Brain microvascular endothelial cell (primary cell): ENCODE measurements at regions not wholly inside any gene's neighbourhood (a gene's known extent, or its start where the extent isn't known, plus 50 kb on each side); places are given as distances from the start of the nearest gene placed in this dataset.

Experiments used
- DNase-seq: peaks from one replicate; pipeline ENCODE4 v3.0.0-alpha.2; 2020
- H3K27ac ChIP-seq: fragments of 250-450 bp; sonication (Bioruptor Pico); 2 replicates; pipeline ENCODE4 v1.5.1; 2020; ENCODE audit warnings: mild to moderate bottlenecking, moderate library complexity
- H3K27me3 ChIP-seq: fragments of 250-450 bp; sonication (Bioruptor Pico); replicated peaks from 2 replicates; pipeline ENCODE4 v1.5.1; 2020; ENCODE audit warnings: mild to moderate bottlenecking
- H3K36me3 ChIP-seq: fragments of 250-450 bp; sonication (Bioruptor Pico); replicated peaks from 2 replicates; pipeline ENCODE4 v1.5.1; 2020; ENCODE audit warnings: mild to moderate bottlenecking
- H3K4me3 ChIP-seq: 2 replicates; pipeline ENCODE4 v1.5.1; 2011; ENCODE audit warnings: low read depth, mild to moderate bottlenecking, control low read depth, low read length, moderate library complexity
- CTCF ChIP-seq: IDR thresholded peaks from 2 replicates; pipeline ENCODE4 v1.5.1; 2011; ENCODE audit warnings: low read depth, mild to moderate bottlenecking, moderate library complexity, low read length, control low read depth, inconsistent platforms; ENCODE audit errors: missing control alignments
- in situ Hi-C: cut with HindIII; loops from 2 replicates; pipeline ENCODE4 v1.10.0; 2017; ENCODE audit warnings: low sequenced_read_pairs, low pct_ligation_motif_present

GRCh38 chr16:63373744-63374143 is 1337.5 kb upstream of the CDH8 start:
- Histone ChIP-seq H3K36me3 (no peaks in the 10 kb centered on the region), H3K4me3 (no peak overlapping the region), H3K27me3 (no peaks in the 10 kb centered on the region), H3K27ac (no peak overlapping the region)
- in situ Hi-C loops, result no loop called here
- DNase-seq, result no peak
- no peak for TF ChIP-seq CTCF

DNA sequence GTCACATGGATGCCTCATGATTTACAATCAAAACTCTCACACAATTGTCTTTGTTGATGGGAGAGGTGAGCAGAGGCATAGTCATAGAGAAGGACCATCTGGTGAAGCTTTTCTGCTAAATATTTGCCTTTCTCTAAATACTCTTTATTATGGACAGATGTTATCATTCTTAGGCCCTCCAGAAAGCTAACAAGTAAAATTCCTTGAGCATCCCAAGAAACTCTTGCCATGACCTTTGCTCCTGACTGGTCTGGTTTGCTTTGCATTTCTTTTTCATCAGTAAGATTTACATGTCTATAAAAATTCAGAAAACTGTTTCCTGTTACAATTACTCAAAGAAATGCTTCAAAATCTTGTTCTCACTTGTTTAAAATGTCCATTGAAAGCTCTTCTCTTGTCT is 1336.6 kb upstream of the CDH8 start:
- in situ Hi-C loops, result no loop called here
- no peaks in the 10 kb centered on the region for H3K27me3 ChIP-seq
- H3K4me3 ChIP-seq, result no peak overlapping the region
- H3K27ac ChIP-seq, result no peak overlapping the region
- TF ChIP-seq CTCF, result no peak
- H3K36me3 ChIP-seq, result no peaks in the 10 kb centered on the region
- DNase-seq, result no peak

- DNase-seq, result no peak
- in situ Hi-C loops, result no loop called here
- no peak overlapping the region for H3K4me3 ChIP-seq
- no peak overlapping the region for H3K27ac ChIP-seq
- H3K27me3 ChIP-seq, result no peaks in the 10 kb centered on the region
- no peak for TF ChIP-seq CTCF
- no peaks in the 10 kb centered on the region for H3K36me3 ChIP-seq
These were observed 1336.0 kb upstream of the CDH8 start for GRCh38 chr16:63372283-63372682.

GRCh38 chr16:63365649-63366304 is 1329.5 kb upstream of the CDH8 start:
- DNase-seq, result no peak

GRCh38 chr16:63363738-63364137 is 1327.5 kb upstream of the CDH8 start:
- no peaks in the 10 kb centered on the region for H3K27me3 ChIP-seq
- H3K4me3 ChIP-seq, result no peak overlapping the region
- no peak overlapping the region for H3K27ac ChIP-seq
- H3K36me3 ChIP-seq, result no peaks in the 10 kb centered on the region
- in situ Hi-C loops, result no loop called here
- no peak for DNase-seq
- TF ChIP-seq CTCF, result no peak

More at GRCh38 chr16:63365649-63366304, 1329.5 kb upstream of the CDH8 start:
- no peaks in the 10 kb centered on the region for H3K36me3 ChIP-seq
- TF ChIP-seq CTCF, result no peak
- in situ Hi-C loops, result no loop called here
- H3K27ac ChIP-seq, result no peak overlapping the region
- no peaks in the 10 kb centered on the region for H3K27me3 ChIP-seq
- no peak overlapping the region for H3K4me3 ChIP-seq

- Histone ChIP-seq H3K4me3 (no peak overlapping the region), H3K27me3 (no peaks in the 10 kb centered on the region), H3K27ac (no peak overlapping the region), H3K36me3 (no peaks in the 10 kb centered on the region)
- in situ Hi-C loops, result no loop called here
- peak; percentile 78 for TF ChIP-seq CTCF
- peak; percentile 57 for DNase-seq
These were observed 1324.9 kb upstream of the CDH8 start for GRCh38 chr16:63361032-63361624.
